HEK293T (cell line): ENCODE measurements at regions not wholly inside any gene's neighbourhood (a gene's known extent, or its start where the extent isn't known, plus 50 kb on each side); places are given as distances from the start of the nearest gene placed in this dataset.

Experiments
- BHLHE40 ChIP-seq: fragments of 450-650 bp; IDR thresholded peaks from 2 replicates; pipeline ENCODE4 v1.6.1; 2016; ENCODE audit warnings: mild to moderate bottlenecking, moderate library complexity, borderline replicate concordance
- CTBP1 ChIP-seq: fragments of 450-650 bp; IDR thresholded peaks from 2 replicates; pipeline ENCODE4 v1.6.1; 2016; ENCODE audit warnings: borderline replicate concordance
- ELF4 ChIP-seq: fragments of 450-650 bp; IDR thresholded peaks from 2 replicates; pipeline ENCODE4 v1.6.1; 2017; ENCODE audit warnings: antibody characterized with exemption
- HDGF ChIP-seq: fragments of 450-650 bp; IDR thresholded peaks from 2 replicates; pipeline ENCODE4 v1.6.1; 2017; ENCODE audit warnings: antibody characterized with exemption, borderline replicate concordance
- NFRKB ChIP-seq: fragments of 450-650 bp; IDR thresholded peaks from 2 replicates; pipeline ENCODE4 v1.6.1; 2016; ENCODE audit warnings: mild to moderate bottlenecking, moderate library complexity
- SP1 ChIP-seq: fragments of 450-650 bp; IDR thresholded peaks from 2 replicates; pipeline ENCODE4 v1.6.1; 2017
- SUZ12 ChIP-seq: fragments of 450-650 bp; IDR thresholded peaks from 2 replicates; pipeline ENCODE4 v1.6.1; 2016; ENCODE audit warnings: mild to moderate bottlenecking
- ZNF384 ChIP-seq: fragments of 450-650 bp; IDR thresholded peaks from 2 replicates; pipeline ENCODE4 v1.6.1; 2016

GRCh38 chr11:119474682-119475596, 52.0 kb upstream of the THY1 start:
- TF ChIP-seq ELF4 (no peak), ZNF384 (no peak), SUZ12 (no peak), BHLHE40 (no peak), NFRKB (no peak), SP1 (no peak), HDGF (no peak), CTBP1 (no peak)
